NCI-H2081 treated with DMSO at 0.1 percent for 48 hours (cell line): ENCODE measurements at regions not wholly inside any gene's neighbourhood (a gene's known extent, or its start where the extent isn't known, plus 50 kb on each side); places are given as distances from the start of the nearest gene placed in this dataset.

Source experiments
- DNase-seq: peaks from one replicate; lab custom pipeline; 2025; lab: John Stamatoyannopoulos, UW

DNA sequence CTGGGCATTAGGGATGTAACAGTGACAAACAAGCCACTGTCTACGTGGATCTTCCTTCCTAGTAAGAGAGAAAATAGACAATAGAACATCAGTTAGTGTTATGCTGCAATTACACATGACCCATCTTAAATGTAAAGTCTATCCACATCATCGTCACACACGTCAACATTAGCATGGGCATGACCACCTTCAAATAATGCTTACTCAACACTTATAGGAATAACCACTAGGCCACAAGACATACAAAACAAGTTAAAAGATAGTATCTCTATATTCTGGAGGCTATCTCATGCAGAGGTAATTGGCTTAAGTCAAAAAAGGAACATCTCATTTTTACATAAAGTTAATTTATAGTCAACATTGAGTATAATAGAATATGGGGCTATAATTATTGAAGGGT lies 156.5 kb downstream of the MOXD1 start:
- no peak for DNase-seq

DNA sequence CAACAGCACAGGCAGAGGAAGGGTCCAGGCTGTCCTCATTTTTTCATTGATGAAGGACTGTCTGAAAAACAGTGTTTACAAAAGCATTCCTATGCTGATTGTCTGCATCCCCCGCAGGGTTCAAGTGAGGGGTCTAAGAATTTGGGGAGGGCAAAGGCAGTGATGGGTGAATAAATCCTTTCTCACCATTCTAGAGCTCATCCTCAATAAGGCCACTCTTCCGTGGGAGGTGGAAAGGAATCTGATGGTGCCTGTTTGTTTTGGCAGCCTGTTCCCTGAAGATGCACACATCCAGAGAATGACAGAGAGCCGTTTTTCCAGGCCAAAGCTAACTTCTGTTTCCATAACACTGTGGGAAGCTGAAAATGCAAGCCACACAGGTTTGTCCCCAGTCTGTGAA lies 164.5 kb downstream of the MOXD1 start:
- no peak for DNase-seq

DNA sequence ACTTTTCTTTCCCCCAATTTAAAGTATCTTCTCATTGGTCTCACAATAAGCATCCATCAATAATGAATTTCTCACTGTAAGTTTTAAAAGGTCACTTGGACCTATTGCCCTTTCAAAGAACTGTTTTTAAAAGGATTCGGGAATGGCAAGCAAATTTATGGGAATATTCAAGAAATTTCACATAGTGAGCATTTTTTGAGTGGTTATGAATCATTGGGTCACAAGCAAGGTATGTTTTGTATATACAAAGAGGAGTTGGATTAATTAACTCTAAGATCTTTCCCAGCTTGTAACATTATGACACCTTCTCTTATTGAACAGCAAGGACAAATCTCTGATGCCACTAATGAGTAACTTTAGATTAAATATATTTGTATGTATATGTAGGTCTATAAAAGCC lies 165.0 kb downstream of the MOXD1 start:
- no peak for DNase-seq

DNA sequence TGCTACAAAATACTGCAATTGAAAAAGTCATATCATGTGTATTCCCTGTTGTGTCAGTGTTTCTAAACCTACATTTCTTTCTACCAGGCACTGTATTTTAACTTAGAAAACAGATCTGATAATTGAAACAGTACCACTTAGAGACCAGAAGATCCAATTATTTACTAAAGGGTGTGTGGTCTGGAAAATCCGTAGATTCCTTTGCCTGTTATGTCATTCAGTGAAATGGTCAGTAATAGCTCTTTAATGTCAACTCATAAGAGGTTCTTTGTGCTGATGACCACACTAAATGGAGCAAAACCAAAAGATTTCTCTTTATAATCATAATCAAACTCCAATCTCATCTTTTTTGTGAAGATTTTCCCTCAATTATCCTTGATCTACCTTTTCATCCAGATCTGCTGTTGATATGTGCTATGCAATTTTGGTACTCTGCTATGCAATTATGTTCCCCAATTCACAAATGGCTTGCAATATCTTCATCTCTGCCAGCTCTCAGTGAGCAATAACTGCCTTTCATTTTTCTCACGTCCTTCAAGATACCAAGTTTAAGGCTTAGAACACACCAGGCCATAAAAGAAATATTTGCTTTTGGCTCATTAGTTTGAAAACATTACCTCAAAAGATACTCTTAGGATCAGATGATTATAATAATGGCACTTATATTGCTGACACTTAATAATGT lies 165.5 kb downstream of the MOXD1 start:
- DNase-seq = no peak

DNA sequence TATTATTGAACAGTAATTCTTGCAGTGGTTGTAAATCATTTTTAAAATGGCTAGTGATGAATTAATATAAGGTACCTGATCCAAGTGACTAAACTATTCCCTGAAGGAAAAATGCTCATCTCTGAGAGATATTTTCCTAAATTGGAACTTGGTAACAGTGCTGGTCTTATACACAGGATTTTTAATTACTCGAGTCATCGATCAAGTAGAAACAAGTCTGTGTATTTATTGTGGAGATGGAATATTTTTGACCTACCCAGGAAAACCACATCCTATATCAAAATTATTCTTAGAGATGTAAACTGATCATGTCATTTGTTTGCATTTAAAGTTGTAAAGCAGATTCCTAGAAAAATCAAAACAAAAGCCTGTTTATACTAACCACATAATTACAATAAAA lies 166.9 kb downstream of the MOXD1 start:
- no peak for DNase-seq

DNA sequence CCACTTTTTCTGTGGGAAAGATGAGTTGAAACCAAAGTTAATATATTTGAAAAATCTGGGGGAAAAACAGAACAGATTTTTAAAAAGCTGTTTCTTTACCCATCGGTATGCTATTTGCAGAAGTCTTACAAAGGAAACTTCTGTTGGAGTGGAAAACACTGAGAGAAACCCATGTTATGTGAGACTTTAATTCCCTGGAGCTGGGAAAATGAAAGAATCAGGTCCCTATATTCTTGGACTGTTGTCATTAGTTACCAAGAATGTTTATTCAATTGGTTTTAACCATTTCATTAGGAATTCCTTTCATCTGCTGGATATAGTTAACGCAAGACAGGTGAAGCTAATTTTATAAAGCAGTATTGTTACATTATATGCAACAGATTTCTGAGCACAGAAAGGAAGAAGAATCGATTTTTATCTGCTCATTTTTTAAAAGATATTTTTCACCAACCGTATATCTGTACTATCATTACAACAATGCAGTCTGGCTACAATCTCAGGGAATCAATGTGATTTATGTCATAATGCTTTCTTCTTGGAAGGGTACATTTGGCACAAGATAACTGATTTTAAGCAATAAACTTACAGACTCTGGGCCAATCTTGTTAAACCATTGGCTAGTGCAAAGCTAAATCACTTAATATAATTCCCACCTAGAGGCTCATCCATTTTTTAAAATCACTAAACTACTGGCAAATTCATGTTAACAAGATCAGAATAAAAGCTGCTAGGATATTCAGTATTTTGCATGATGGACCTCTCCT lies 170.0 kb downstream of the MOXD1 start:
- DNase-seq = no peak

DNA sequence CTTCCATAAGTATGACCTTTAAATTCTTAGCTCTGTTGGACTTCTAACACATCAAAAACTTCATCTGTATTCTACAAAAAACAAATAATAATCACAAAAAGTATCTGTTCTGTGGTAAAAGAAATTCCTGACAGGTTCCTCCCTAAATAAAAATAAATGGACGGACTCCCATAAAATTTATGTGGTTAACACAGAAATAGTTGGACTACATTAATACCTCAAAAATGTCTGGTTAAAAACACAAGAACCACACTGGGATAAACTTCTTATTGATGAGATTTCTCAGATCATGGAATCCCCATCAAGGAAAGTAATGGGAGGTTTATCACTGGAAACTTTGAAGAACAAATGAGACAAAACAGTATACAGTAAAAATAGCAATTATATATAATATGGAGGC lies 172.4 kb downstream of the MOXD1 start:
- DNase-seq = no peak

DNA sequence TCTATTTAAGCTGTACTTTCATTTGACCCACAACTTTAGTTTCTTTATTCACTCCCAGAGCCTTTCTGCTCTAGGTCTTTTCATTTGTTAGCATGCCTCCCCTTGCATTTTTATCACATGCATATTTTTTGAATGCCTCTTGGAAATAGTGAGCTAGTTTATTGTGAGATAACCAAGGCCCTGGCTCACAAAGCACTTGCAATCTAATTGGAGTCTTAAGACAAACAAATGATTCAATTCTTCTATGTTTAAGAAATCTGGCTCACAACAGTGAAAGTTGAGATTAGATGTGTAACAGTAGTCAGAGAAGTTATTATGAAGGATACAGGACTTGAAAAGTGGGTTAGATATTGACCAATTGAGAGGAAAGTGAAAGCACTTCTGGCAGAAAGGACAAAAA lies 173.4 kb downstream of the MOXD1 start:
- no peak for DNase-seq

DNA sequence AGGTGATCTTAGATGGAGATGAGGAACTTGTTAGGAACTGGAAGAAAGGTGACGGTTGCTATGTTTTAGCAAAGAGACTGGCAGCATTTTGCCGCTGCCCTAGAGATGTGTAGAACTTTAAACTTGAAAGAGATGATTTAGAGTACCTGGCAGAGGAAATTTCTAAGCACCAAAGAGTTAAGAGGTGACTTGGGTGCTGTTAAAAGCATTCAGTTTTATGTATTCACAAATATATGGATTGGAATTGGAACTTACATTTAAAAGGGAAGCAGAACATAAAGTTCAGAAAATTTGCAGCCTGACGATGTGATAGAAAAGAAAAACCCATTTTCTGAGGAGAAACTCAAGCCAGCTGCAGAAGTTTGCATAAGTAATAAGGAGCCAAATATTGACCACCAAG lies 176.3 kb downstream of the MOXD1 start:
- no peak for DNase-seq

DNA sequence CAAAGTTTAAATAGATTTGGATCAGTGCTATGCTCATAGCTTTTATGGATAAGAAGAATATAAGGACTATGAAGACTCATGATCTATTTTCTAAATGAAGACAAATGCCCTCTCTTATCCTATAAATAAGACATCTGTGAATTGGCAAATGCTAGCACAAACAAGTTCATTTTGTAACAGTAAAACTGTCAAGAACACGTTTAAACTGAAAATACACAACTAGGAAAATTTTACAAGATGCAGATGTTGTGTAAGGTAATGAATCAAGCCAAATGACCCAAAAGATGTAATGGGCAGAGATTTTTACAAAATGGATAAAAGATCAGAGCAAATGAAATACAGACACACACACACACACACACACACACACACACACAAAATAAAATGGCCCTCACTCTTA lies 180.5 kb downstream of the MOXD1 start:
- no peak for DNase-seq

DNA sequence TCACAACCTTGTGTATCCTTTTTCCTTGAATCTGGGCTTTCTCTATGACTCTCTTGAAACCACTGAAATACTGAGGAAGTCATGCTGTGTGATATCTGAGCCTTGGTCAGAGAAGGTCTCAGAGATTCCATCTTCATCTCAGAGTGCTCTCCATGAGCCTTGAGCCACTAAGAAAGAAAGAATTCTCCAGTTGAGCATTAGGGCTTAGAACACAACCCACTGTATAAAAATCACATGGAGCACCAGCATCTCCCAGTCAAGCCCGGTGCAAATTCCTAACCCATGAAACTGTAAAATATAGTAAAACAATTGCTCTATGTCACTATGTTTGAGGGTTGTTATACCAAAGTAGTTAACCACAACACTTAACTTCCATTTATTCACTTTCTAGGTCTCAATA lies 181.4 kb downstream of the MOXD1 start:
- no peak for DNase-seq

DNA sequence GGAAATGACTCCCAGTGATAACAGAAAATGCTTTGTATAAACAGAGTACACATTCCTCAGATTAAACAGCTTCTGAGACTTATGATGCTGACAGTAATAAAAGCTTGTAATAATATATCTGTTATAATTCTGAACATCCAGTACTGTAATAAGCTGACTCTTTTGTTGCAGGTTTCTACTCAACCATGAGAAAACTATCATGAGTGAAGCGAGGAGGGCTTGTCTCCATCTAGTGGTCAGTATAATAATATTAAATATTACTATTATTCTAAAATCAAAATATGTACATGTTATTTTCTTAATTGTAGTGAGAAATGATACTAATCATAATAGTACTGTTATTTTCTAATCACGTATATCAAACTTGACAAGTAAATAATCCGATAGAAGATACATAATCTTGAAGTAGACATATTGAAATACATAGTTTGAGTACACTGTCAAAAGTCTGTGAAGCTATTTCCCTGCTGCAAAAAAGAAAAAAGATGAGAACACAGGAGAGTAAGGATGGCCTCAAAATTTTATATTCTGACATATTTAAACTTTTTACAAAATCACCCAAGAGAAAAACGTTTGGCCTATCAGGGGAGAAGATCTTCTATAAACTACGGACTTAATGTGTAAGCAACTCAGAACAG lies 183.1 kb downstream of the MOXD1 start:
- no peak for DNase-seq

DNA sequence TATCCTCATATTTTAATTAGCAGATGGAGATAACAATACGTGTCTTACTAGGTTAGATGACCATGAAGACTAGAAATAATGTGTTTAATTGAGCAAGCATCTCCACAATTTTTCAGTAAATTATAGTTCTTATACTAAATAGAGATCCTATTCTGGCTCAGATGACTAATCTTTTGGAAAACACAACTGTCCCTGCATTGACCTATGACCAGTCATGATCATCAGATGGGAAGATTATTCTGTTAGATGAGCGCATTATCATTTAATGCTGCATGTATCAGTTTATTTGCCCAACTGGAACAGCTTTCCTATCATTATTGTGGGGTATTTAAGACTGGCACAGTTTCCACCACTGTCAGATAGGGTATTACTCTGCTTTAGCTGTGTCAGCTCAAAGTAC lies 185.5 kb downstream of the MOXD1 start:
- DNase-seq = no peak

DNA sequence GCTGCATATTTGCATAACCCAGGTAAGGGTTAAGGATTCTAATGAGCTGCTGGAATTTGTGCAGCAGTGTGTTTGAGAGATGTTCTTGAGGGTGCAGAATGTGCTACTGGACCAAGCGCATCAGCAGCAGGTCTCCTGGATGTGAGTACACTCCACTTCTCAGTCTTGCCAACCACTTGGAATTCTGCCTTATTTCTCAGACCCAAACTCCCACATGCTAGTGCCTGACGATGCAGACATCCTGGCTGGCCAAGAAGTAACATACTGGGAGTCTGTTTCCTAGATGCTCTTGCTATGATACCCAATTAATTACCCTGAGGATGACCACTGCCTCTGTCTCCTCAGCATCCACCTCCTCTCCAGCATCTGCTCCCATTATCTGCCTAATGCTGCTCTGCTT lies 186.6 kb downstream of the MOXD1 start:
- DNase-seq = no peak

DNA sequence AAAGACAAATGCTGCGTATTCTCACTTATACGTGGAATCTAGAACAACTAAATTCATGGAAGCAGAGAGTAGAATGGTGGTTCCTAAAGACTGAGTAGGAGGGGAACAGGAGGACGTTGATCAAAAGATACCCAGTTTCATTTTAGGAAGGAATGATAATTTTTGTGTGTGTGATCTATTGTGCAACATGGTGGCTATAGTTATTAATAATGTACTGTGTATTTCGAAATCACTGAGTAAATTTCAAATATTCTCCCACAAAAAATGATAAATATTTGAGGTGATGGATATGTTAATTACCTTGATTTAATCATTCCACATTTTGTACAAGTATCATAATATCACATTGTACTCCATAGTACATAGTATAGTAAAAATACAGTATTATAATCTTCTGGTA lies 187.5 kb downstream of the MOXD1 start:
- no peak for DNase-seq

DNA sequence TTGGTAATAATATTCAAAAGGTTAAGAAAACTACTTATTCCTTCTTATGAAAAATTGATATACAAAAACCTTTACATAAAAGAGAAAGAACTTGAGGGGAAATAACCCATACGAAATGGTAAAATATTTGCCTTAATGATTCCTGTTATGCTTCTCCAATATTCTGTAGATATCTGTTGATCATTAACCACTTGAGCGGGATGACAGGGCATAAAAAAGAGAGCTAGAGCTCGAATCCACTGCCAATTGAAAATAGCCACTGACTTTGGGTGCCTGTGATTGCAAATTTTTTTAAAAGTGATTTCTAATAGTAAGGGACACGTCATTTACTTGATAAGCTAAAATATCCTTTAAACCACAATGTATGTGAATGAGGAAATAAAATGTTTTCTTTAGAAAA lies 188.1 kb downstream of the MOXD1 start:
- no peak for DNase-seq

DNA sequence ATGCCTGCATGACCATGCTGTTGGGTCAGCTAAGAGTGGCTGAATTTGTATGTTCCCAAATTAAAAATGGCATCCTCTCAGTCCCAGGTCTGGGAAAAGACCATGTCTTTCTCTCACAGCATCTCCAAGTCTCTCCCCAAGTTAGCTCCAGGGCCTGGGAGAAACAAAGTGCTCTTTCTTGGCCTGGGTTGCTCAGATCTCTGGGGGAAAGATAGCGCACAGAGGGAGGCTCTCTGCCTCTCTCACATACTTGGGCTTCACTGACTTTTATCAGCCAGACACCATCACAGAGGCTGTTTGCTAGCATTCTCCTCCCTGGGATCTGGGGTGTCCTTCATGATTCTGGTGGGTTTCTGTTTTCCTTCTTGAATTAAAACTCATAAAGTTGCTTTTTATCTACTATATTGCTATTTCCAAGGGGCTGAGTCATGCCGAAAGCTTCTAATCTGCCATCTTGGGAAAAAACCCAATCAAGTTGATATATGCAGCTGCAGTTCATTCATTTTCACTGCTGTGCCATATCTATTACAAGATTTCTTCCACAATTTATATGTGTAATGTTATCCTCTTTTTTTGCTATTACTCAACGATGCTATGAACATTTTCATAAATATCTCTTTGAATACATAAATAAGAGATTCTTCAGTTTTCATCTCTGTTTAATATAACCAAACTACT lies 190.2 kb downstream of the MOXD1 start:
- DNase-seq = no peak

DNA sequence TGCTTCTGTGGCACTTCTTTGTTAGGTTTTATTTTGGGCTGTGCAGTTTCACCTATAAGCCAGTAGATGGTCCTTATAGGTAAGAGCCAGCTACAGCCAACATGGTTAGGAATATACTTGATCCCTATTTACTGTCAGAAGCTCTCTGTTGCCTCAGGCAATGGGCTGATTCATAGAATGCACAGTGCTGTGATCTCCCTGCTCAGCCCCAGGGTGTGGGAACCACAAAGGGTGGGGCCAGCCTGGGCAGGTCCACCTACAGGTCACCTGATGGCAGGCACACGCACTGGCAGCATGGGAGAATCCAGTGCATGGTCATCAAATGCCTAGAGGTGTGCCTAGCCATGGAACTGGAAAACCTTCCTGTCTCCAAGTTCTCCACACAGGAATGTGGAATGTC lies 191.9 kb downstream of the MOXD1 start:
- no peak for DNase-seq

DNA sequence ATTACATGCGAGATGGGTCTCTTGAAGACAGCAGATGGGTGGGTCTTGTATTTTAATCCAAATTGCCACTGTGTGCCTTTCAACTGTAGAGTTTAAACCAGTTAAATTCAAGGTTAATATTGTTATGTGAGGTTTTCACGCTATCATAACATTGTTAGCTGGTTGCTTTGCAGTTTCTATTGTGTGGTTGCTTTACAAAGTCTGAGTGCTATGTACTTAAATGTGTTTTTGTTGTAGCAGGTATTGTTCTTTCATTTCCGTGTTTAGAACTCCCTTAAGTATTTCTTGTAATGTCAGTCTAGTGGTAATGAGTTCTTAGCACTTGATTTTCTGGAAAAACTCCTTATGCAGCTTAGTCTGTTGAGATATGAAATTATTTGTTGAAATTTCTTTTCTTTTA lies 193.3 kb downstream of the MOXD1 start:
- DNase-seq = no peak

DNA sequence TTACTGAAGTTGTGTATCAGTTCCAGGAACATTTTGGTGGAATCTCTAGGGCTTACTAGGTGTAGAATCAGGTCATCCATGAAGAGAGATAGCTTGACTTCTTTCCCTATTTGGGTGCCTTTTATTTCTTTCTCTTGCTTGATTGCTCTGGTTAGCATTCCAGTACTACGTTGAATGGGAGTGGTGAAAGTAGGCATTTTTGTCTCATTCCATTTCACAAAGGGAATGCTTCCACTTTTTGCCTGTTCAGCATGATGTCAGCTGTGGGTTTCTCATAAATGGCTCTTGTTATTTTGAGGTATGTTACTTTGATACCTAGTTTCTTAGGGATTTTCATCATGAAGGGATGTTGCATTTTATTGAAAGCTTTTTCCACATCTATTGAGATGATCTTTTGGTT lies 195.3 kb downstream of the MOXD1 start:
- no peak for DNase-seq

DNA sequence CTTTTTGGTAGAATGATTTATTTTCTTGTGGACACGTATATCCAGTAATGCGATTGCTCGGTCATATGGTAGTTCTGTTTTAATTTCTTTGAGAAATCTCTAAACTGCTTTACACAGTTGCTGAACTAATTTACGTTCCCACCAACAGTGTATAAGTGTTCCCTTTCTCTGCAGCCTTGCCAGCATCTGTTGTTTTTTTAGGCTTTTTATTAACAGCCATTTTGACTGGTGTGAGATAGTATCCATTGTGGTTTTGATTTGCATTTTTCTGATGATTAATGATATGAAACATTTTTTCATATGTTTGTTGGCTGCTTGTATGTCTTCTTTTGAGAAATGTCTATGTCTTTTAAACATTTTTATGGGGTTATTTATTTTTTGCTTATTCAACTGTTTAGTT lies 196.7 kb downstream of the MOXD1 start:
- no peak for DNase-seq

DNA sequence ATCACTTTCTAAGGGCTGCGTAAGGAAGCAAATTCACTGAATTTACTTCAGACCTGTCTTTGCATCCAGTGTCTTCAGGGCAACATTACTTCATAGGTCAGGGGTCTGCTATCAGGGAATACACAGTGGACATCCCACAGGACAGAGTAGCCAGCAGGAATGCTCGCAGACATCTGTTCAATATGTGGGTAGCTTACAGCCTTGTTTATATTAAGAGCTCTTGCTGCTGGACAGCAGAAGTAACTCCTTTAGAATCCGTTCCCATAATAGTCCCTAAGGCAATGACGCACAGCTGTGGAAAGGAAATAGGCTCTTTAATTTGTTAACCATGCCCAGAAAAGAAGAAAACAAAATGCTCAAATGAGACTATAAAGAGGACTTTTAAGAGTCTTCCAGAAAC lies 198.7 kb downstream of the MOXD1 start:
- no peak for DNase-seq

DNA sequence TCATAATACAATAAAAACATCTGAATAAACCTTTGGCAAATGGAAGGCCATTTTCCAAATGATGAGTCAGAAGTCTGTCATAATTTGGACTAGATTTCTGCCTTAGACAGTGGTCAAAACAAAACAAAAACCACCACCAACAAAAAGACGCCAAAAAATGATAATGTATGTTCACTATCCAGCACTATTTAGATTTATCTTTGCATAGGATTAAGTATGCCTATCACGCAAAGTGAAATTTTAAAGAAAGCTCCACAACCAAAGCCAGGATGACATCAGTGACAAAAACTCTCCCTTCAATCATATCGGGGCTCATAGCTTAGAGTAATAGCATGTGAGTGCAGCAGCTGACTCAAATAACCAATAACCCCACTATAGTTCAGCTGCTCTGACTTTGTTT lies 201.9 kb downstream of the MOXD1 start:
- no peak for DNase-seq
